HG03457 (cell line): ENCODE measurements at regions not wholly inside any gene's neighbourhood (a gene's known extent, or its start where the extent isn't known, plus 50 kb on each side); places are given as distances from the start of the nearest gene placed in this dataset.

ENCODE experiments used
- ATAC-seq: cut with Tn5 transposase; IDR thresholded peaks from one replicate; pipeline ENCODE4 v1.9.1; 2021; ENCODE audit warnings: moderate number of reproducible peaks; ENCODE audit not compliant: unreplicated experiment

- no peak for ATAC-seq
Measured at GRCh38 chr15:93829115-93829870, 402.1 kb upstream of the MCTP2 start.

- ATAC-seq: no peak
Measured at GRCh38 chr15:93826790-93827189, 404.6 kb upstream of the MCTP2 start.

GRCh38 chr15:93826293-93826692 lies 405.1 kb upstream of the MCTP2 start:
- no peak for ATAC-seq

- ATAC-seq: no peak
Measured at GRCh38 chr15:93825682-93826081, 405.7 kb upstream of the MCTP2 start.

GRCh38 chr15:93823971-93824913 lies 407.1 kb upstream of the MCTP2 start:
- ATAC-seq: no peak

- no peak for ATAC-seq
Measured at GRCh38 chr15:93820566-93820965, 410.8 kb upstream of the MCTP2 start.

- no peak for ATAC-seq
Measured at GRCh38 chr15:93819826-93820225, 411.5 kb upstream of the MCTP2 start.

GRCh38 chr15:93816815-93817214 lies 414.5 kb upstream of the MCTP2 start:
- ATAC-seq: no peak

GRCh38 chr15:93811305-93811704 lies 420.1 kb upstream of the MCTP2 start:
- ATAC-seq: no peak

- ATAC-seq: no peak
Measured at GRCh38 chr15:93809516-93809915, 421.8 kb upstream of the MCTP2 start.

GRCh38 chr15:93803421-93804152 lies 427.8 kb upstream of the MCTP2 start:
- no peak for ATAC-seq

- ATAC-seq: no peak
Measured at GRCh38 chr15:93801206-93801605, 430.2 kb upstream of the MCTP2 start.

- ATAC-seq: no peak
Measured at GRCh38 chr15:93800805-93801204, 430.6 kb upstream of the MCTP2 start.

GRCh38 chr15:93789441-93789840 lies 441.9 kb upstream of the MCTP2 start:
- no peak for ATAC-seq

- ATAC-seq: no peak
Measured at GRCh38 chr15:93780073-93780472, 451.3 kb upstream of the MCTP2 start.

GRCh38 chr15:93779341-93779740 lies 452.0 kb upstream of the MCTP2 start:
- ATAC-seq: no peak

GRCh38 chr15:93771196-93772030 lies 459.9 kb upstream of the MCTP2 start:
- no peak for ATAC-seq

- ATAC-seq: no peak
Measured at GRCh38 chr15:93770788-93771187, 460.6 kb upstream of the MCTP2 start.

- ATAC-seq: no peak
Measured at GRCh38 chr15:93762036-93762435, 469.3 kb upstream of the MCTP2 start.

- no peak for ATAC-seq
Measured at GRCh38 chr15:93759629-93760028, 471.7 kb upstream of the MCTP2 start.
